Lower lobe of right lung (tissue), 2 donors: ENCODE measurements at regions not wholly inside any gene's neighbourhood (a gene's known extent, or its start where the extent isn't known, plus 50 kb on each side); places are given as distances from the start of the nearest gene placed in this dataset.

ENCODE experiments used
- ATAC-seq, 2 donors: fragments of 200-7000 bp; cut with Tn5 transposase; one replicate each; pipeline ENCODE4 v1.9.1; 2020 to 2022; ENCODE audit warnings: mild to moderate bottlenecking in 2 of 2, moderate library complexity in 2 of 2
- DNase-seq: peaks from one replicate; pipeline ENCODE4 v3.0.0-alpha.2; 2020
- H3K27ac ChIP-seq: fragments of 200-600 bp; one replicate; pipeline ENCODE4 v1.8.0; 2022
- H3K27me3 ChIP-seq: fragments of 200-600 bp; one replicate; pipeline ENCODE4 v1.8.0; 2022; ENCODE audit warnings: low read depth
- H3K36me3 ChIP-seq: fragments of 200-600 bp; one replicate; pipeline ENCODE4 v1.8.0; 2022; ENCODE audit warnings: mild to moderate bottlenecking
- H3K4me1 ChIP-seq: fragments of 200-600 bp; one replicate; pipeline ENCODE4 v1.8.0; 2022
- H3K4me3 ChIP-seq: fragments of 200-600 bp; one replicate; pipeline ENCODE4 v1.8.0; 2022; ENCODE audit warnings: mild to moderate bottlenecking
- H3K9me3 ChIP-seq: fragments of 200-600 bp; one replicate; pipeline ENCODE4 v1.8.0; 2022
- CTCF ChIP-seq: fragments of 200-600 bp; IDR thresholded peaks from one replicate; pipeline ENCODE4 v1.8.0; 2022; ENCODE audit warnings: antibody characterized with exemption, mild to moderate bottlenecking
- intact Hi-C: fragments of 100-400 bp; cut with DNase I; formaldehyde crosslinking; loops from one replicate; pipeline ENCODE4 v1.11.0; 2022
- donor health status: DM: no; HTN: yes; CAD: no; lungs with severe emphysema.

- Histone ChIP-seq H3K36me3 (no peaks in the 10 kb centered on the region), H3K4me1 (peaks cover 9% of the 10 kb centered on the region), H3K27ac (no peak overlapping the region), H3K27me3 (no peaks in the 10 kb centered on the region), H3K4me3 (no peak overlapping the region), H3K9me3 (no peaks in the 10 kb centered on the region)
- DNase-seq (no peak), ATAC-seq (no peak)
- TF ChIP-seq CTCF: no peak
- intact Hi-C loops: no loop called here
Observed at GRCh38 chr5:142259758-142260157, 65.1 kb downstream of the SPRY4 start.

GRCh38 chr5:142255831-142256230 is 69.0 kb downstream of the SPRY4 start:
- ATAC-seq: no peak

GRCh38 chr5:142254431-142254830 is 70.4 kb downstream of the SPRY4 start:
- no peak overlapping the region for H3K4me3 ChIP-seq
- intact Hi-C loops: no loop called here
- H3K36me3 ChIP-seq: no peaks in the 10 kb centered on the region
- no peak for TF ChIP-seq CTCF
- no peak overlapping the region for H3K27ac ChIP-seq
- DNase-seq: no peak
- no peaks in the 10 kb centered on the region for H3K27me3 ChIP-seq
- peaks cover 4% of the 10 kb centered on the region for H3K4me1 ChIP-seq
- no peak for ATAC-seq
- no peaks in the 10 kb centered on the region for H3K9me3 ChIP-seq

More at GRCh38 chr5:142255831-142256230, 69.0 kb downstream of the SPRY4 start:
- no peaks in the 10 kb centered on the region for H3K9me3 ChIP-seq
- H3K4me1 ChIP-seq: no peaks in the 10 kb centered on the region
- H3K27ac ChIP-seq: no peak overlapping the region
- intact Hi-C loops: no loop called here
- no peaks in the 10 kb centered on the region for H3K27me3 ChIP-seq
- no peak for TF ChIP-seq CTCF
- DNase-seq: no peak
- H3K36me3 ChIP-seq: no peaks in the 10 kb centered on the region
- no peak overlapping the region for H3K4me3 ChIP-seq

GRCh38 chr5:142253938-142254337 is 70.9 kb downstream of the SPRY4 start:
- DNase-seq: no peak
- H3K36me3 ChIP-seq: no peaks in the 10 kb centered on the region
- no peak for TF ChIP-seq CTCF
- no peak overlapping the region for H3K4me3 ChIP-seq
- H3K9me3 ChIP-seq: no peaks in the 10 kb centered on the region
- peaks cover 4% of the 10 kb centered on the region for H3K4me1 ChIP-seq
- no peaks in the 10 kb centered on the region for H3K27me3 ChIP-seq
- intact Hi-C loops: no loop called here
- ATAC-seq: no peak
- no peak overlapping the region for H3K27ac ChIP-seq

GRCh38 chr5:142250119-142250518 is 74.7 kb downstream of the SPRY4 start:
- no peak overlapping the region for H3K27ac ChIP-seq
- intact Hi-C loops: no loop called here
- TF ChIP-seq CTCF: no peak
- DNase-seq (no peak), ATAC-seq (no peak)
- H3K9me3 ChIP-seq: no peaks in the 10 kb centered on the region
- no peaks in the 10 kb centered on the region for H3K36me3 ChIP-seq
- no peak overlapping the region for H3K4me3 ChIP-seq
- H3K4me1 ChIP-seq: peaks cover 9% of the 10 kb centered on the region
- H3K27me3 ChIP-seq: no peaks in the 10 kb centered on the region

- intact Hi-C loops: no loop called here
- no peaks in the 10 kb centered on the region for H3K9me3 ChIP-seq
- ATAC-seq (peak; percentile 83 to 84), DNase-seq (peak; percentile 68)
- H3K36me3 ChIP-seq: no peaks in the 10 kb centered on the region
- H3K4me1 ChIP-seq: peaks cover 9% of the 10 kb centered on the region
- no peaks in the 10 kb centered on the region for H3K27me3 ChIP-seq
- no peak overlapping the region for H3K4me3 ChIP-seq
- TF ChIP-seq CTCF: no peak
- peak overlapping the region; percentile 71 for H3K27ac ChIP-seq
Observed at GRCh38 chr5:142248853-142249462, 75.9 kb downstream of the SPRY4 start.
